ENCODE measurements at regions not wholly inside any gene's neighbourhood (a gene's known extent, or its start where the extent isn't known, plus 50 kb on each side); places are given as distances from the start of the nearest gene placed in this dataset.

DNA sequence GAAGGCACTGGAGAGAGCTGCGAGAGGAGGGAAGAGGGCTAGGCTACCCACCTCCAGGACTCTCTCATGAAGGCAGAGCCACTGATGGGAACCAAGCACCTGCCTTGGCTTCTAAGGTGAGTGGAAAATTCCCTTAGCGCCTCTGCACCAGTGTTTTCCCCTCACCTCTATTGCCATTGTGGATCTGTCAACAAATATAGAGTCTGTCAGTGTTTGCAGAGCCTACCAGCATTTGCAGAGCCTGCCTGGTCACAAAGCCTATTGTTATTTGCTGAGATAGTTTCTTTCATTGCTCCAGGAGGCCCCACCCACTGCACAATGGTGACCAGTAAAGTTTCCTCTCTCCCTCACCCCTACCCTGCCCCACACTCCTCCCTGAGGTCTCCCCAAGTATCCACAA, 141.9 kb downstream of the MRPL14 start:
- ATAC-seq = no peak
- TF ChIP-seq ZFP3 (CRISPR knock-in tag; IDR thresholded peaks at IDR 0.05) = no peak
- TF ChIP-seq ZNF8 (CRISPR knock-in tag; IDR thresholded peaks at IDR 0.05) = no peak
- TF ChIP-seq, protein P1, sequence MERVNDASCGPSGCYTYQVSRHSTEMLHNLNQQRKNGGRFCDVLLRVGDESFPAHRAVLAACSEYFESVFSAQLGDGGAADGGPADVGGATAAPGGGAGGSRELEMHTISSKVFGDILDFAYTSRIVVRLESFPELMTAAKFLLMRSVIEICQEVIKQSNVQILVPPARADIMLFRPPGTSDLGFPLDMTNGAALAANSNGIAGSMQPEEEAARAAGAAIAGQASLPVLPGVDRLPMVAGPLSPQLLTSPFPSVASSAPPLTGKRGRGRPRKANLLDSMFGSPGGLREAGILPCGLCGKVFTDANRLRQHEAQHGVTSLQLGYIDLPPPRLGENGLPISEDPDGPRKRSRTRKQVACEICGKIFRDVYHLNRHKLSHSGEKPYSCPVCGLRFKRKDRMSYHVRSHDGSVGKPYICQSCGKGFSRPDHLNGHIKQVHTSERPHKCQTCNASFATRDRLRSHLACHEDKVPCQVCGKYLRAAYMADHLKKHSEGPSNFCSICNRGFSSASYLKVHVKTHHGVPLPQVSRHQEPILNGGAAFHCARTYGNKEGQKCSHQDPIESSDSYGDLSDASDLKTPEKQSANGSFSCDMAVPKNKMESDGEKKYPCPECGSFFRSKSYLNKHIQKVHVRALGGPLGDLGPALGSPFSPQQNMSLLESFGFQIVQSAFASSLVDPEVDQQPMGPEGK (CRISPR knock-in tag; IDR thresholded peaks at IDR 0.05; ENCODE audit: borderline replicate concordance) = no peak
- TF ChIP-seq RARB (CRISPR knock-in tag; IDR thresholded peaks at IDR 0.05) = no peak

DNA sequence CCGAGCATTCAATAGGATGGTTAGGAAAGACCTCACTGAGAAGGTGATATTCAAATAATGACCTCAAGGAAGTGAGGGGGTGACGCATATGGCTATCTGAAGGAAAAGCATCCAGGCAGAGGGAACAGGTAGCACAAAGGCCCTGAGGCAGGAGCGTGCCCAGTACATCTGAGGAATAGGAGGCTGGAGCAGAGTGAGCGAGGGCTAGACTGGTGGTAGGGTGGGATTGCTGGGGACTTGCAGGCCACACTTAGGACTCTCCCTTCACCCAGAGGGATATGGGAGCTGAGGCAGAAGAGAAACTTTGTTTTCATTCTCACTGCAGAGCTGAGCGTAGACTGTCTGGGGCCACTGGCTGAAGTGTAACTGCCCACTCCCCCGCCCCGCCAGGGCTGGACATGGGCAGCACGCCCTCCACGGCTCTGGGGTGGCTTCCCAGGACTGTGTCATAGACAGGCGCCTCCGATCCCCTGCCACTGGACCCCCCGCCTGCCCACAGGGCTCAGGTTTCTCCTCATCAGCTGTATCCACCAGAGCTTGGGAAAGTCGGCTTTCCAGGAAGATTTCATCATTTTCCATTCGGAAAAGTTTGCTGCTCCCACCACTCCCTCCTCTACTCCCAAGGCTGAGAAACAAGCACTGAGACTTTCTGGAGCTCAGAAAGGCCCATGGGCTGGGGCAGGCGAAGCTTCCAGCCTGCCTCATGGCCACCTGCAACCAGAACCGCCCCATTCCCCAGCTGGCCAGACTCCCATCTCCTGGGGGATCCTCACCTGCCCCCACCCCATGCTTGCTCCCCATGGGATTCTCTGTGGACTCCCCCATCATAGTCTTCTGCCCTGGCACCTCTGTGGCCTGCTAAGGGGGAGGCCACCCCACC, 142.6 kb downstream of the MRPL14 start:
- TF ChIP-seq TCF4 (CRISPR knock-in tag; IDR thresholded peaks at IDR 0.05; ENCODE audit: borderline replicate concordance) = no peak
- no peak for TF ChIP-seq RARB (CRISPR knock-in tag; IDR thresholded peaks at IDR 0.05)
- no peak for ATAC-seq

DNA sequence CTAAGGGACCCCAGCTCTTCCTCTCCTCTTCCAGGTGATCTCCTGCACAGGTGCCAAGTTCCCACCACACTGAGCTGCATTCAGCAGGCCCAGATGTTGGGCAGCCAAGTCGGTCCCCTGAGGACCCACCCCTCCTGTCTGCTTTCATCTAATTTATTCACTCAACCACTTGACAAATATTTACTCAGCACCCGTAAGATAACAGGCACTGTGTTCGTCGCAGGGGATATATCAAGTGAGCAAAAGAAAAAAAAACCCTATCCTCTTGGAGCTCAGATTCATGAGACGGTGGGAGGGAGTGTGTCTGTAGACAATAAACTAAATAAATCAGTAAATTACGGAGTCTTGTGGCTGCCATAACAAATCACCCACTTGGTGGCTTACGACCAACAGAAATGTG, 143.6 kb downstream of the MRPL14 start:
- TF ChIP-seq ARNTL (CRISPR knock-in tag; IDR thresholded peaks at IDR 0.05; ENCODE audit: borderline replicate concordance, low read depth) (no peak), ESRRG (CRISPR knock-in tag; IDR thresholded peaks at IDR 0.05) (no peak), ZNF70 (CRISPR knock-in tag; IDR thresholded peaks at IDR 0.05) (no peak), ZFP30 (CRISPR knock-in tag; IDR thresholded peaks at IDR 0.05) (no peak), CSDC2 (CRISPR knock-in tag; IDR thresholded peaks at IDR 0.05) (no peak), SNAI2 (CRISPR knock-in tag; IDR thresholded peaks at IDR 0.05) (no peak), ZFP3 (CRISPR knock-in tag; IDR thresholded peaks at IDR 0.05) (no peak), GLIS3 (CRISPR knock-in tag; IDR thresholded peaks at IDR 0.05) (no peak), ISL1 (CRISPR knock-in tag; IDR thresholded peaks at IDR 0.05) (no peak)
- TF ChIP-seq, protein P2, sequence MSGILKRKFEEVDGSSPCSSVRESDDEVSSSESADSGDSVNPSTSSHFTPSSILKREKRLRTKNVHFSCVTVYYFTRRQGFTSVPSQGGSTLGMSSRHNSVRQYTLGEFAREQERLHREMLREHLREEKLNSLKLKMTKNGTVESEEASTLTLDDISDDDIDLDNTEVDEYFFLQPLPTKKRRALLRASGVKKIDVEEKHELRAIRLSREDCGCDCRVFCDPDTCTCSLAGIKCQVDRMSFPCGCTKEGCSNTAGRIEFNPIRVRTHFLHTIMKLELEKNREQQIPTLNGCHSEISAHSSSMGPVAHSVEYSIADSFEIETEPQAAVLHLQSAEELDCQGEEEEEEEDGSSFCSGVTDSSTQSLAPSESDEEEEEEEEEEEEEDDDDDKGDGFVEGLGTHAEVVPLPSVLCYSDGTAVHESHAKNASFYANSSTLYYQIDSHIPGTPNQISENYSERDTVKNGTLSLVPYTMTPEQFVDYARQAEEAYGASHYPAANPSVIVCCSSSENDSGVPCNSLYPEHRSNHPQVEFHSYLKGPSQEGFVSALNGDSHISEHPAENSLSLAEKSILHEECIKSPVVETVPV (CRISPR knock-in tag; IDR thresholded peaks at IDR 0.05) = no peak
- TF ChIP-seq, protein P3, sequence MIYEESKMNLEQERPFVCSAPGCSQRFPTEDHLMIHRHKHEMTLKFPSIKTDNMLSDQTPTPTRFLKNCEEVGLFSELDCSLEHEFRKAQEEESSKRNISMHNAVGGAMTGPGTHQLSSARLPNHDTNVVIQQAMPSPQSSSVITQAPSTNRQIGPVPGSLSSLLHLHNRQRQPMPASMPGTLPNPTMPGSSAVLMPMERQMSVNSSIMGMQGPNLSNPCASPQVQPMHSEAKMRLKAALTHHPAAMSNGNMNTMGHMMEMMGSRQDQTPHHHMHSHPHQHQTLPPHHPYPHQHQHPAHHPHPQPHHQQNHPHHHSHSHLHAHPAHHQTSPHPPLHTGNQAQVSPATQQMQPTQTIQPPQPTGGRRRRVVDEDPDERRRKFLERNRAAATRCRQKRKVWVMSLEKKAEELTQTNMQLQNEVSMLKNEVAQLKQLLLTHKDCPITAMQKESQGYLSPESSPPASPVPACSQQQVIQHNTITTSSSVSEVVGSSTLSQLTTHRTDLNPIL (CRISPR knock-in tag; IDR thresholded peaks at IDR 0.05; ENCODE audit: low read depth) = no peak
- TF ChIP-seq, protein P1 (CRISPR knock-in tag; IDR thresholded peaks at IDR 0.05; ENCODE audit: borderline replicate concordance) = no peak
- no peak for ATAC-seq

DNA sequence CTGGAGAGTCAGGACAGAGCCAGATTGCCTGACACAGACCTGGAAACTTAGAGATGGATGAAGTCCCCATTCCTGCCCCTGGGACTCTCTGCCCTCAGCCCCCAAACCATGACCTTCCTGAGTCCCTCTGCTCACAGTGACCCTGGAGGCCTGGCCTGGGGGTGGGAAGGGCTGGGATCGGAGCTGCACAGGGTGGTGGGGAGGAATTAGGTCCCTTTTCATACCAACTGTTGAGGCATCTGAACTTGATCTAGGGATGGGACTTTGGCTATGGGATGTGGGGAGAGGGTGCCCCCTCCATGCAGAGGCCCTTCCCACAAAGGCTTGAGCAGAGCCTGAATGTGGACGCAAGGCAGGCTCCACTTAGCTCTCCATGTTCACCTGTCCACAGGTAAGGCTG, 144.1 kb downstream of the MRPL14 start:
- TF ChIP-seq RARB (CRISPR knock-in tag; IDR thresholded peaks at IDR 0.05) (no peak), SNAI2 (CRISPR knock-in tag; IDR thresholded peaks at IDR 0.05) (no peak)
- ATAC-seq = no peak

DNA sequence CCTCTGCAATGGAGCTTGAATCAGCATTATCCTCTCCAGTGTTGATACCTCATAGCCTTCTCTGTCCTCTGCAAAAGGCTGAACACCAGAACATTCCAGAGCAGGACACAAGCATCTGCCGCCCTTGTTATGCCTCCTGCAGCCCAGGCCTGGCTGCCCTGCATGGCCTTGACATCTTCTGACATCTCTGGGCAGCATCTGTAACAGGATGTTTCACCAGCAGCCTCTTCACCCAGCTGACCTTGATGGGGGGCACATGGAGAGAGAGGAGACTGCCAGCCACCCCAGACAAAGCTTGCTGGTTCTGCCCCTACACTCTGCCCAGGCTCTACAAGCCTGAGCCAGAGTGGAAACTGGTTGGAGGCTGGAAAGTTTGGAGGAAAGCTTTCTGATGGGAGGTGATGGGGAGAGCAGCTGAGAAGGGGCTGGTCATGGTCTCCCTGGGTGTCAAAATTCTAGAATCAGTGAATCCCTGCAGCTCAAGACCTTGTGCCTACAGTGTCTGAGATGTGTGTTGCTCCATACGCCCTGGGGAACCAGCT, 145.1 kb downstream of the MRPL14 start:
- no peak for ATAC-seq
- TF ChIP-seq RARB (CRISPR knock-in tag; IDR thresholded peaks at IDR 0.05) (no peak), OSR1 (CRISPR knock-in tag; IDR thresholded peaks at IDR 0.05) (no peak), ESRRG (CRISPR knock-in tag; IDR thresholded peaks at IDR 0.05) (no peak), ISL1 (CRISPR knock-in tag; IDR thresholded peaks at IDR 0.05) (no peak)

DNA sequence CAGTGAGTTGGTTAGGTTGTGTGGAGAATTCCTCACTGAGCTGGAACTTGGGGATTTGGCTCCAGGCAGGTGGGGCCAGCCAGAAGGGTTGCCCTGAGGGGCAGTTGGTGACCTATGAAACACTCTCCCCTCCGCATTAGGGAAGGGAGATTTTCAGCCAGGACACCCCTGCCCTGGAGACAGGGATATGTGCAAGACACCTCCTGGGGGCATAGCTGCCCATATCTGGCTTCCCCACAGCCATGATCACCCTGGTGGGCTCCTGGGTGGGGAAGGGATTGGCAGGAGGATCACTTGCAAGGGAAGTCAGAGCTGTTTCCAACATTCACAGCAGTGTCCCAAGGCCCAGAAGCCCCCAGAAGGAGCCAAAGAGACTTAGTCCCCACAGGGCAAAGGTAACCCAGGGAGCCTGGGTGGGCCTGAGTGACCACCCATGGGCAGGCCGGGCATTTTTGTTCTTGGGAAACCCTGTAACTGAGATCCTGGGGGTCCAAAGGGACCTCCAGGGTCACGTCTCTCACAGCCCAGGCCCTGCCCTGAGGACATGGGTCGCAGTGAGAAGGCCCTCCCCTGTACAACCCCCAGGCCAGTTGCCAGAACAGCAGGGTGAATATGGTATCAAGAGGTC, 145.8 kb downstream of the MRPL14 start:
- no peak for ATAC-seq
- TF ChIP-seq ISL1 (CRISPR knock-in tag; IDR thresholded peaks at IDR 0.05) = no peak
- TF ChIP-seq, protein P3 (CRISPR knock-in tag; IDR thresholded peaks at IDR 0.05; ENCODE audit: low read depth) = no peak
- no peak for TF ChIP-seq ZNF70 (CRISPR knock-in tag; IDR thresholded peaks at IDR 0.05)
- no peak for TF ChIP-seq ESRRG (CRISPR knock-in tag; IDR thresholded peaks at IDR 0.05)
- TF ChIP-seq, protein P2 (CRISPR knock-in tag; IDR thresholded peaks at IDR 0.05) = no peak
- no peak for TF ChIP-seq RARB (CRISPR knock-in tag; IDR thresholded peaks at IDR 0.05)
- TF ChIP-seq BACH2 (CRISPR knock-in tag; IDR thresholded peaks at IDR 0.05; ENCODE audit: borderline replicate concordance) = no peak
- TF ChIP-seq, protein P1 (CRISPR knock-in tag; IDR thresholded peaks at IDR 0.05; ENCODE audit: borderline replicate concordance) = no peak
- no peak for TF ChIP-seq ARNTL (CRISPR knock-in tag; IDR thresholded peaks at IDR 0.05; ENCODE audit: borderline replicate concordance, low read depth)
- no peak for TF ChIP-seq TCF4 (CRISPR knock-in tag; IDR thresholded peaks at IDR 0.05; ENCODE audit: borderline replicate concordance)
